ENCODE measurements at regions not wholly inside any gene's neighbourhood (a gene's known extent, or its start where the extent isn't known, plus 50 kb on each side); places are given as distances from the start of the nearest gene placed in this dataset.
"Not testable (repeated sequence)": the region's sequence is repeated elsewhere in the genome, so short reads cannot be mapped to it uniquely, and the experiment has no call there.

DNA sequence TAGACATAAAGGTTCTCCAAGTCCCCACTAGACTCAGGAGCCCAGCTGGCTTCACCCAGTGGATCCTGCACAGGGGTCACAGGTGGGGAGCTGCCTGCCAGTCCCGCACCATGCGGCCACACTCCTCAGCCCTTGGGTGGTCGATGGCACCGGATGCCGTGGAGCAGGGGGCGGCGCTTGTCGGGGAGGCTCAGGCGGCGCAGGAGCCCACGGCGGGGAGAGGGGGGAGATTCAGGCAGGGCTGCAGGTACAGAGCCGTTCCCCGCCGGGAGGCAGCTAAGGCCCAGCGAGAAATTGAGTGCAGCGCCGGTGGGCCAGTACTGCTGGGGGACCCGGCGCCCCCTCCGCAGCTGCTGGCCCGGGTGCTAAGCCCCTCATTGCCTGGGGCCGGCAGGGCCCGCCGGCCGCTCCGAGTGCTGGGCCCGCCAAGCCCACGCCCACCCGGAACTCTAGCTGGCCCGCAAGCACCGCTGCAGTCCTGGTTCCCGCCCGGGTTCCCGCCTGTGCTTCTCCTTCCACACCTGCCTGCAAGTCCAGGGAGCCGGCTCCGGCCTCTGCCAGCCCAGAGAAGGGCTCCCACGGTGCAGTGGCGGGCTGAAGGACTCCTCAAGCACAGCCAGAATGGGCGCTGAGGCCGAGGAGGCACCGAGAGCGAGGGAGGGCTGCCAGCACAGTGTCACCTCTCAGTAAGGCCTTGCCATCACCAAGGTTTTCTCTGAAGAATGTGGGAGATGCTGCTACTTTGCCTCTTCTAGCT is 58.4 kb upstream of the PPP1R12A start:
- no peak for DNase-seq (ENCODE audit: low spot score)
- FAIRE-seq: no peak

- no peak for FAIRE-seq
Observed at GRCh38 chr12:79991586-79991985, 56.7 kb upstream of the PPP1R12A start.

DNA sequence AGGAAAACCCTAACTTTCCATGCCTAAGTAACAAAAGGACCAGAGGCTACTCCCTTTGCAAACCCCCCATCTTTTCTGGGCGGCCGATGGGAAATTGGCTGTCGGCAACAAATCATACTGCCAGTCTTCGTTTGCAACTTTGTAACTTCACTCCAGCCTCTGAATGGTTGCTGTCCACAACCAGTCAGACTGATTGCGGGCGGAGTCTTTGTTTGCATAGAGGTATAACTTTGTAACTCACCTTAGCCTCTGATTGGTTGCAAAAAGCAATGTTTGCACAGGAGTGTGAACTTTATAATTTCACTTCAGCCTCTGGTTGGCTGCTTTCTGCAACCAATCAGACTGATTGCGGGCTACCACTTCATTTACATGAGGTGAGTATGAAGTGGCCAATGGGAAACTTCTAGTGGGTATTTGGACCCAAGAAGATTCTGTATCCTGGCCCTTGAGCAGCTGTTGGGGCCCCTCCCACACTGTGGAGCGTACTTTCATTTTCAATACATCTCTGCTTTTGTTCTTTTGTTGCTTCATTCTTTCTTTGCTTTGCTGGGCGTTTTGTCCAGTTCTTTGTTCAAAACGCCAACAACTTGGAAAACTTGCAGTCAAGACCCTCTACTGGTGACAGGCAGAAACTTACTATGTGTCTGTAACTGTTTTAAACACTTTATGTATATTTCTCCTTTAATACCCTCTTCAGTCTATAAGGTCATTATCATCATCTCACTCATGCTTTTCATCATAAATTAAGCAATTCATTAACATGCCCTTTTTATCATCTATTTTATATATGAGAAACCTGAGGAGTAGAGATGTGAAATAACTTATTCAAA is 55.8 kb upstream of the PPP1R12A start:
- FAIRE-seq; DNase-seq (ENCODE audit: low spot score): not testable (repeated sequence)

More at GRCh38 chr12:79991586-79991985, 56.7 kb upstream of the PPP1R12A start:
- no peak for DNase-seq (ENCODE audit: low spot score)

- DNase-seq (ENCODE audit: low spot score): no peak
- FAIRE-seq: no peak
Observed at GRCh38 chr12:79988368-79988767, 53.5 kb upstream of the PPP1R12A start.

GRCh38 chr12:79987731-79988130 is 52.8 kb upstream of the PPP1R12A start:
- no peak for DNase-seq (ENCODE audit: low spot score)
- no peak for FAIRE-seq
